ENCODE measurements at regions not wholly inside any gene's neighbourhood (a gene's known extent, or its start where the extent isn't known, plus 50 kb on each side); places are given as distances from the start of the nearest gene placed in this dataset.

- TF ChIP-seq CTCF (IDR thresholded peaks at IDR 0.05 in 4 of 5, conservative IDR thresholded peaks at IDR 0.05 in 1 of 5) = no peak
- no peak for TF ChIP-seq POLR2A (IDR thresholded peaks at IDR 0.05)
- intact Hi-C loops (cut with DNase I; ENCODE audit: low total_unique reads) = no loop called here
- H3K4me1 ChIP-seq = no peaks in the 10 kb centered on the region
- no peak for ATAC-seq
- H3K9me3 ChIP-seq = no peaks in the 10 kb centered on the region
- H3K4me3 ChIP-seq = no peak overlapping the region
- in situ Hi-C loops (cut with MboI; ENCODE audit: low sequenced_read_pairs in 4 of 4) = no loop called here
- no peak for DNase-seq
- no peaks in the 10 kb centered on the region for H3K36me3 ChIP-seq
- H3K27me3 ChIP-seq = no peaks in the 10 kb centered on the region
- H3K27ac ChIP-seq = no peak overlapping the region
Measured at GRCh38 chr2:114118088-114118487, 228.2 kb downstream of the ACTR3 start.

DNA sequence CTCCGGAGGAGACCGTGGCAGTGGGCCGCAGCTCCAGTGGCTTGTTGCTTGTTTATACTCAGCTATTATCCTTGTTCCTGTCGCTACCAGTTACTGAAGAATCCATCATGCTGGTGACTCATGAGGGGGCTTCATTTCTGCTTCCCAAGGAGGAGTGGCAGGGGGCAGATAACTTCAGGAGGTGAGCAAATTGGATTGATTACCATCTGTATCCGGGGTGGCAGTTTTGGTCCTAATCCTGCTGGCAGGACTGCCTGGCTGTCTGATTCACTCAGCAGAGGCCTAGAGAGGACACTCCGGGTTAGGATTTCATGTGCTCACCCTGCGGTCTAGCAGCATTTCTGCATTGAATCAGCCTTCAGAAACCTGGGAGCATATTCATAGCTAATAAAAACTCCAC is 230.0 kb downstream of the ACTR3 start:
- H3K4me1 ChIP-seq = no peaks in the 10 kb centered on the region
- TF ChIP-seq POLR2A (IDR thresholded peaks at IDR 0.05) (no peak), CTCF (IDR thresholded peaks at IDR 0.05 in 4 of 5, conservative IDR thresholded peaks at IDR 0.05 in 1 of 5) (no peak)
- in situ Hi-C loops (cut with MboI; ENCODE audit: low sequenced_read_pairs in 4 of 4) (no loop called here), intact Hi-C loops (cut with DNase I; ENCODE audit: low total_unique reads) (no loop called here)
- ATAC-seq (no peak), DNase-seq (no peak)
- no peaks in the 10 kb centered on the region for H3K9me3 ChIP-seq
- no peaks in the 10 kb centered on the region for H3K36me3 ChIP-seq
- H3K4me3 ChIP-seq = no peak overlapping the region
- no peak overlapping the region for H3K27ac ChIP-seq
- H3K27me3 ChIP-seq = no peaks in the 10 kb centered on the region

DNA sequence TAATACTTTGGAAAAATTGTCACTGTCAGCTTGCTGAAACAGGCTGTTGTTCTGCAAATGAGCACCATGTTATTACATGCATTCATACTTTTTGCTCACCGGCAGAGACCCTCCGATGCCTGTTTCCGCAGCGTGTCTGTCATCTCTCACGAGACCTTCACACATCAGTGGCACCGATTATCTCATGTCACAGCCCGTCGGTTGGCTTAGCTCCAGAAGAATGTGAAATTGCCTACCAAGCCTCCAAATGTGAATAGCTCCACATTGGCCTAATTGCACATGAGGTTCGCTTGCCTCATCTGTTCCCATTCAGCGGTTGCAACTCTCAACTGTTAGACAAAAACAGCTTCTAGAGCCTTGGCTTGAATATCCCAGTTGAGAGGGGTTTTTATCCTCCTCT is 233.0 kb downstream of the ACTR3 start:
- intact Hi-C loops (cut with DNase I; ENCODE audit: low total_unique reads) = no loop called here
- Histone ChIP-seq H3K27me3 (no peaks in the 10 kb centered on the region), H3K4me3 (no peak overlapping the region), H3K27ac (no peak overlapping the region), H3K36me3 (no peaks in the 10 kb centered on the region), H3K4me1 (no peaks in the 10 kb centered on the region), H3K9me3 (no peaks in the 10 kb centered on the region)
- no peak for ATAC-seq
- no peak for DNase-seq
- in situ Hi-C loops (cut with MboI; ENCODE audit: low sequenced_read_pairs in 4 of 4) = no loop called here
- TF ChIP-seq CTCF (IDR thresholded peaks at IDR 0.05 in 4 of 5, conservative IDR thresholded peaks at IDR 0.05 in 1 of 5) = no peak
- no peak for TF ChIP-seq POLR2A (IDR thresholded peaks at IDR 0.05)

DNA sequence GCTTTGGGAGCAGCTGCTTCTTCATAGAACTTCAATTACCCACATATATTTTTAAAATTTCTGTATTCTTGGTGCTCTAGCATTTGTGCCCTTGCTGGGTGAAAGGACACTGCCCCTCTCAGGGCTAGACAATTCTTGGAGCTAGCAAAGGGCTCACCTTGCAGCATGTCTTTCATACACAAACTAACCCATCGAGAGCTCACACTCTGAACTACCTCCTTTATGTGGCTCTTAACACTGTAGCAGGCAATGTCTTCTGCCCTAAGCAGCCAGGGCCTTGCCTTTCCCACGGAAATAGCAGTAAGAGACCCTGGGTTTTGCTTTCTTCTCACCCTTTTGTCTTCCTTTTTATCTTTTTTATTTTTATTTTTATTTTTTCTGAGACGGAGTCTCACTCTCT is 234.0 kb downstream of the ACTR3 start:
- DNase-seq (no peak), ATAC-seq (no peak)
- Histone ChIP-seq H3K4me3 (no peak overlapping the region), H3K27me3 (no peaks in the 10 kb centered on the region), H3K4me1 (no peaks in the 10 kb centered on the region), H3K9me3 (no peaks in the 10 kb centered on the region), H3K36me3 (no peaks in the 10 kb centered on the region), H3K27ac (no peak overlapping the region)
- in situ Hi-C loops (cut with MboI; ENCODE audit: low sequenced_read_pairs in 4 of 4) = no loop called here
- intact Hi-C loops (cut with DNase I; ENCODE audit: low total_unique reads) = no loop called here
- TF ChIP-seq CTCF (IDR thresholded peaks at IDR 0.05 in 4 of 5, conservative IDR thresholded peaks at IDR 0.05 in 1 of 5) (no peak), POLR2A (IDR thresholded peaks at IDR 0.05) (no peak)

DNA sequence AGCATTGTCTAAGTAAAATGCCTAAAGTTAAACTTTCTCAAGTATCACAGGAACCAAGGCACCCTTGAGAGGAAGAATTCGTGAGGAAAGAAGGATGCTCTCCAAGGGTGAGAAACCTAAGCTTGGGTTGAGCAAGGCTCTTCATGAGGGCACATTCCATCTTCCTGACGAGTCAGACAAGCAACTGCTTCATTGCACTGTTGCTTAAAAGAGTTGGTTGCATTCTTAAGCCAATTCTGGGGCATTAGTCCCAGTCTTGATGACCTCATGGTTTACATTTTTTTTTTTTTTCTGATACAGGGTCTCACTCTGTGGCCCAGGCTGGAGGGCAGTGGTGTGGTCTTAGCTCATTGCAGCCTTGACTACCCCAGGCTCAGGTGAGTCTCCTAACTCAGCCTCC is 237.5 kb downstream of the ACTR3 start:
- peaks cover 0 to 2% (median 0%) of the 10 kb centered on the region in 3 donors for H3K27me3 ChIP-seq
- H3K36me3 ChIP-seq = no peaks in the 10 kb centered on the region
- DNase-seq = no peak
- no peak for ATAC-seq
- no peaks in the 10 kb centered on the region for H3K4me1 ChIP-seq
- H3K4me3 ChIP-seq = no peak overlapping the region
- intact Hi-C loops (cut with DNase I; ENCODE audit: low total_unique reads) (no loop called here), in situ Hi-C loops (cut with MboI; ENCODE audit: low sequenced_read_pairs in 4 of 4) (no loop called here)
- TF ChIP-seq CTCF (IDR thresholded peaks at IDR 0.05 in 4 of 5, conservative IDR thresholded peaks at IDR 0.05 in 1 of 5) = no peak
- no peak for TF ChIP-seq POLR2A (IDR thresholded peaks at IDR 0.05)
- no peak overlapping the region for H3K27ac ChIP-seq
- no peaks in the 10 kb centered on the region for H3K9me3 ChIP-seq

All from gastrocnemius medialis (tissue), 4 donors.